DND-41 (cell line): ENCODE measurements at regions not wholly inside any gene's neighbourhood (a gene's known extent, or its start where the extent isn't known, plus 50 kb on each side); places are given as distances from the start of the nearest gene placed in this dataset.
"Not testable (repeated sequence)": the region's sequence is repeated elsewhere in the genome, so short reads cannot be mapped to it uniquely, and the experiment has no call there.

Experiments
- ATAC-seq: fragments of 200-7000 bp; cut with Tn5 transposase; 3 replicates; pipeline ENCODE4 v1.9.1; 2021; ENCODE audit warnings: low read depth; ENCODE audit not compliant: insufficient read depth
- DNase-seq: peaks from one replicate; pipeline ENCODE4 v3.0.0-alpha.2; 2020
- H2AFZ ChIP-seq: 2 replicates; pipeline ENCODE4 v1.6.0; 2012; ENCODE audit warnings: low read depth, low read length
- H3K27ac ChIP-seq: 2 replicates; pipeline ENCODE4 v1.5.1; 2012; ENCODE audit warnings: low read length, inconsistent platforms
- H3K27me3 ChIP-seq: fragments of 200-600 bp; sonication (generic); 2 replicates; pipeline ENCODE4 v1.6.0; 2012; ENCODE audit warnings: low read length, mild to moderate bottlenecking, inconsistent platforms; ENCODE audit not compliant: insufficient read depth, poor library complexity
- H3K36me3 ChIP-seq: 2 replicates; pipeline ENCODE4 v1.5.1; 2012; ENCODE audit warnings: low read length, inconsistent platforms; ENCODE audit not compliant: insufficient read depth
- H3K4me1 ChIP-seq: 2 replicates; pipeline ENCODE4 v1.5.1; 2012; ENCODE audit warnings: mild to moderate bottlenecking, low read length; ENCODE audit not compliant: insufficient read depth
- H3K4me2 ChIP-seq: 2 replicates; pipeline ENCODE4 v1.6.0; 2012; ENCODE audit warnings: mild to moderate bottlenecking, moderate library complexity, low read length, inconsistent platforms; ENCODE audit not compliant: insufficient read depth
- H3K4me3 ChIP-seq, 2 experiments: fragments of 200-600 bp in 1 of 2; shearing (Covaris generic) in 1 of 2; 2 replicates each; pipeline ENCODE4 v1.5.1; 2012 to 2016; ENCODE audit warnings: inconsistent platforms in 2 of 2, low read length in 2 of 2, mild to moderate bottlenecking in 2 of 2, low read depth in 1 of 2, moderate library complexity in 1 of 2
- H3K79me2 ChIP-seq: 2 replicates; pipeline ENCODE4 v1.6.0; 2012; ENCODE audit warnings: low read length, inconsistent platforms; ENCODE audit not compliant: insufficient read depth
- H3K9ac ChIP-seq: 2 replicates; pipeline ENCODE4 v1.6.0; 2012; ENCODE audit warnings: low read depth, mild to moderate bottlenecking, inconsistent platforms, low read length, moderate library complexity
- H3K9me3 ChIP-seq: 2 replicates; pipeline ENCODE4 v1.5.1; 2012; ENCODE audit warnings: low read length, moderate library complexity, mild to moderate bottlenecking, inconsistent platforms; ENCODE audit not compliant: insufficient read depth, severe bottlenecking
- H4K20me1 ChIP-seq: 2 replicates; pipeline ENCODE4 v1.6.0; 2012; ENCODE audit warnings: low read length; ENCODE audit not compliant: insufficient read depth
- CTCF ChIP-seq: IDR thresholded peaks from 2 replicates; pipeline ENCODE4 v1.5.1; 2012; ENCODE audit warnings: borderline replicate concordance, low read length, moderate library complexity, mild to moderate bottlenecking; ENCODE audit not compliant: poor library complexity, severe bottlenecking; ENCODE audit errors: extremely low read depth
- EZH2 ChIP-seq: IDR thresholded peaks from 3 replicates; pipeline ENCODE4 v1.6.1; 2012; ENCODE audit warnings: borderline replicate concordance, low read depth, mild to moderate bottlenecking, moderate library complexity, low read length, inconsistent platforms; ENCODE audit not compliant: severe bottlenecking

GRCh38 chr12:20006871-20007730, 361.2 kb upstream of the PDE3A start:
- Histone ChIP-seq H3K36me3 (no peaks in the 10 kb centered on the region), H3K27ac (no peak overlapping the region), H3K4me3 (no peak overlapping the region), H3K9ac (no peak overlapping the region), H2AFZ (no peak overlapping the region), H3K27me3 (no peaks in the 10 kb centered on the region), H4K20me1 (no peaks in the 10 kb centered on the region), H3K79me2 (no peaks in the 10 kb centered on the region), H3K9me3 (no peaks in the 10 kb centered on the region), H3K4me2 (no peak overlapping the region), H3K4me1 (no peaks in the 10 kb centered on the region)
- TF ChIP-seq CTCF = no peak
- no peak for TF ChIP-seq EZH2
- DNase-seq (no peak), ATAC-seq (no peak)

DNA sequence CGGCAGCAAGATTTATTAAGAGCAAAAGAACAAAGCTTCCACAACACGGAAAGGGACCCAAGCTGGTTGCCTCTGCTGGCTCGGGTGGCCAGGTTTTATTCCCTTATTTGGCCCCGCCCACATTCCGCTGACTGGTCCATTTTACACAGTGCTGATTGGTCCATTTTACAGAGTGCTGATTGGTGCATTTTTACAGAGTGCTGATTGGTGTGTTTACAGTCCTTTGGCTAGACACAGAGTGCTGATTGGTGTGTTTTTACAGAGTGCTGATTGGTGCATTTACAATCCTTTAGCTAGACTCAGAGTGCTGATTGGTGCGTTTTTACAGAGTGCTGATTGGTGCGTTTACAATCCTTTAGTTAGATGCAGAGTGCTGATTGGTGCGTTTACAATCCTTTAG, 358.4 kb upstream of the PDE3A start:
- not testable (repeated sequence) for ATAC-seq, H2AFZ ChIP-seq, H3K4me1 ChIP-seq, H3K9ac ChIP-seq, H3K9me3 ChIP-seq, H3K27me3 ChIP-seq, DNase-seq, H3K4me3 ChIP-seq, H4K20me1 ChIP-seq, H3K79me2 ChIP-seq, H3K36me3 ChIP-seq, H3K4me2 ChIP-seq, H3K27ac ChIP-seq

DNA sequence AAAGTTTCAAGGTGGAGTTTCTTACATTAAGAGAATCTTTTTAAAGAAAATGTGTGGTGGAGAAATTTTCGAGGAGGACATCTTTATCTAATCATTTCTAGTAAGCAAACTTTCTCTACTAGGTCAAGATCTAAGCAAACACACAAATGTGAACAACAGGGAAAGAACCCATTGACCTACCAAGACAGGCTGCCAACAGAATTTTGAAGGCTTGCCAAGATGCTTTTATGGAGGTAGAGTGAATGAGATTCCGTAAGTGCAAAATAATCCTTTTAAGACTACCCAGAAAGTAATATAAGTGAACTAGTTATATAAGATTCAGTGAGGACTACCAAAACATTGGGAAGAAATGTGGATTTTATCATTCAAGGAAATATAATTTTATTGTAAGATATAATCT, 357.1 kb upstream of the PDE3A start:
- Histone ChIP-seq H3K36me3 (no peaks in the 10 kb centered on the region), H3K4me2 (no peak overlapping the region), H3K9ac (no peak overlapping the region), H3K9me3 (no peaks in the 10 kb centered on the region), H3K27me3 (no peaks in the 10 kb centered on the region), H2AFZ (no peak overlapping the region), H3K79me2 (no peaks in the 10 kb centered on the region), H3K27ac (no peak overlapping the region), H3K4me3 (no peak overlapping the region), H4K20me1 (no peaks in the 10 kb centered on the region), H3K4me1 (no peaks in the 10 kb centered on the region)
- TF ChIP-seq CTCF (no peak), EZH2 (no peak)
- DNase-seq (no peak), ATAC-seq (no peak)

DNA sequence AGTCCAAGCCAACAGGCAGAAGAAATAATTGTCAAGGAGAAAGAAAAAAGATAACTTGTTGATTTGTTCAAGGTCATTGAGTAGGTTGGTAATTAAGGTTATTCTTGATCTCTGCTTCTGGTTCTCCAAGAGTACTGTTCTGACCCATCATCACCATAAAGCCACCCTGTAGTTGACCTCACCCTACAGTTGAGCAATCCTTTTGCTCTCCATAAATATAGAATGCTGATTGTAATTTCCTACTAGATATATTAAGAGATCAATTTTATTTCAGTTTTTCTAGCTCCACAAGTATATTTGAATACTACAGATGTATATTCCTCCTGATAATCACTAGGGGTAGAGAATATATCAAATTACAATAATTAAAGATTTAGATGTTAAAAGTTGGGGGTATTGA, 350.5 kb upstream of the PDE3A start:
- H4K20me1 ChIP-seq = no peaks in the 10 kb centered on the region
- ATAC-seq (no peak), DNase-seq (no peak)
- no peaks in the 10 kb centered on the region for H3K79me2 ChIP-seq
- no peaks in the 10 kb centered on the region for H3K27me3 ChIP-seq
- no peak overlapping the region for H2AFZ ChIP-seq
- H3K4me2 ChIP-seq = no peak overlapping the region
- H3K9ac ChIP-seq = no peak overlapping the region
- no peaks in the 10 kb centered on the region for H3K36me3 ChIP-seq
- H3K4me3 ChIP-seq = no peak overlapping the region
- H3K27ac ChIP-seq = no peak overlapping the region
- TF ChIP-seq CTCF (no peak), EZH2 (no peak)
- no peaks in the 10 kb centered on the region for H3K4me1 ChIP-seq
- H3K9me3 ChIP-seq = no peaks in the 10 kb centered on the region
